Spinal cord (tissue), 9 donors: ENCODE measurements at regions not wholly inside any gene's neighbourhood (a gene's known extent, or its start where the extent isn't known, plus 50 kb on each side); places are given as distances from the start of the nearest gene placed in this dataset.

Experiments
- DNase-seq, 6 donors: peaks; one replicate each; pipeline versions ENCODE4 v3.0.0 to v3.0.0-alpha.2; 2013 to 2015; ENCODE audit warnings: low spot score in 6 of 6, low read depth in 4 of 6
- H3K27ac ChIP-seq: one replicate; pipeline ENCODE4 v1.5.1; 2013; ENCODE audit warnings: low read depth, low read length, control low read depth
- H3K27me3 ChIP-seq: one replicate; pipeline ENCODE4 v1.6.1; 2013; ENCODE audit warnings: low read length; ENCODE audit not compliant: control insufficient read depth, insufficient read depth
- H3K36me3 ChIP-seq: one replicate; pipeline ENCODE4 v1.6.1; 2013; ENCODE audit warnings: low read length; ENCODE audit not compliant: control insufficient read depth, insufficient read depth
- H3K4me1 ChIP-seq: one replicate; pipeline ENCODE4 v1.6.1; 2013; ENCODE audit warnings: low read length; ENCODE audit not compliant: control insufficient read depth, insufficient read depth
- H3K4me3 ChIP-seq: one replicate; pipeline ENCODE4 v1.5.1; 2013; ENCODE audit warnings: low read depth, low read length, control low read depth
- H3K9me3 ChIP-seq: one replicate; pipeline ENCODE4 v1.6.1; 2013; ENCODE audit warnings: low read length; ENCODE audit not compliant: control insufficient read depth, insufficient read depth
- WGBS: methylation state at CpG from one replicate; pipeline ENCODE4 v1.1.5; 2013; ENCODE audit warnings: missing lambda C conversion rate; ENCODE audit not compliant: insufficient coverage; 5-methylcytosine and 5-hydroxymethylcytosine counted together
- donor health status: healthy.

DNA sequence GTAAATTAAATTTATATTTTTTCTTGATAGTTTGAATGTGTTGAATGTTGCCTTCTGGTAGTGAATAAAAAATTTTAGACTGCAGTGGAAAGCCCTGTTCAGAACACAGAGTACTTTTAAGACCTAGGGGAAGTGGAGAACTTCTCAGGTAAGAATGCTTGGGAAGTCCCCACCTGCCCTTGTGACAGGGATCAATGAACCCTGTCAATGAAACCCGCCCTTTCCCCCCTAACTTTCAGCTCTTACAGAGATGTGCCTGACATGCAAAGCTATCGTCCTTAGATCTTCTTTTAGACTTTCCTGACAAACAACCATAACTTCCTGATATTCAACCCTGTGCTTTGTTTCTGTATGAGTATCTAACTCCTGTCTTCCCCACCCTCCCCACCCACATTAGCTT, 562.7 kb downstream of the TLE4 start:
- H3K27me3 ChIP-seq, result peaks cover 3% of the 10 kb centered on the region
- H3K9me3 ChIP-seq, result no peaks in the 10 kb centered on the region
- 100% methylated on average over 1 of the region's 2 CpGs for WGBS
- DNase-seq, result no peak
- no peaks in the 10 kb centered on the region for H3K36me3 ChIP-seq
- H3K4me3 ChIP-seq, result no peak overlapping the region
- no peaks in the 10 kb centered on the region for H3K4me1 ChIP-seq
- H3K27ac ChIP-seq, result no peak overlapping the region

- Histone ChIP-seq H3K27ac (no peak overlapping the region), H3K36me3 (no peaks in the 10 kb centered on the region), H3K4me3 (no peak overlapping the region), H3K9me3 (no peaks in the 10 kb centered on the region), H3K4me1 (no peaks in the 10 kb centered on the region), H3K27me3 (peaks cover 1% of the 10 kb centered on the region)
- WGBS, result no CpG with 5 or more reads among the region's 2 CpGs
- DNase-seq, result no peak
These were observed 559.9 kb downstream of the TLE4 start for GRCh38 chr9:80131627-80132026.

- WGBS, result 40% methylated on average over 2 of the region's 6 CpGs
- peak in 1 of 6 donors; percentile 15 for DNase-seq
- no peaks in the 10 kb centered on the region for H3K9me3 ChIP-seq
- H3K4me3 ChIP-seq, result no peak overlapping the region
- H3K27me3 ChIP-seq, result no peaks in the 10 kb centered on the region
- H3K4me1 ChIP-seq, result no peaks in the 10 kb centered on the region
- H3K27ac ChIP-seq, result no peak overlapping the region
- H3K36me3 ChIP-seq, result no peaks in the 10 kb centered on the region
These were observed 556.2 kb downstream of the TLE4 start for GRCh38 chr9:80127920-80128319.

GRCh38 chr9:80125731-80126264, 554.0 kb downstream of the TLE4 start:
- Histone ChIP-seq H3K36me3 (no peaks in the 10 kb centered on the region), H3K4me3 (no peak overlapping the region), H3K27ac (no peak overlapping the region), H3K27me3 (no peaks in the 10 kb centered on the region), H3K4me1 (no peaks in the 10 kb centered on the region), H3K9me3 (no peaks in the 10 kb centered on the region)
- DNase-seq, result no peak
- WGBS, result 100% methylated on average over 1 of the region's 3 CpGs

DNA sequence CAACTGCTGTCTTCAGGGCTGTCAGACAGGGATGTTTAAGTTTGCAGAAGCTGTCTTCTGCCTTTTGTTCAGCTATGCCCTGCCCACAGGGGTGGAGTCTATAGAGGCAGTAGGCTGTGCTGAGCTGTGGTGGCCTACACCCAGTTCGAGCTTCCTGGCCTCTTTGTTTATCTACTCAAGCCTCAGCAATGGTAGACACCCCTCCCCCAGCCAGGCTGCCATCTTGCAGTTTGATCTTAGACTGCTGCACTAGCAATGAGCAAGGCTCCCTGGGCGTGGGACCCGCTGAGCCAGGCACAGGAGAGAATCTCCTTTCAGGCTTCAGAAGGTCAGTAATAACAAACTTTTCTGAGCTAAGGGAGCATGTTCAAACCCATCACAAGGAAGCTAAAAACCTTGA, 545.3 kb downstream of the TLE4 start:
- WGBS, result 87% methylated on average over 3 of the region's 3 CpGs
- DNase-seq, result no peak
- no peak overlapping the region for H3K4me3 ChIP-seq
- H3K27ac ChIP-seq, result no peak overlapping the region
- H3K9me3 ChIP-seq, result peaks cover 3% of the 10 kb centered on the region
- H3K4me1 ChIP-seq, result no peaks in the 10 kb centered on the region
- H3K36me3 ChIP-seq, result no peaks in the 10 kb centered on the region
- H3K27me3 ChIP-seq, result no peaks in the 10 kb centered on the region

GRCh38 chr9:80114241-80114640, 542.5 kb downstream of the TLE4 start:
- DNase-seq, result no peak
- Histone ChIP-seq H3K4me1 (no peaks in the 10 kb centered on the region), H3K27me3 (no peaks in the 10 kb centered on the region), H3K27ac (no peak overlapping the region), H3K4me3 (no peak overlapping the region), H3K36me3 (no peaks in the 10 kb centered on the region), H3K9me3 (peaks cover 3% of the 10 kb centered on the region)
- WGBS, result no CpG with 5 or more reads among the region's 2 CpGs

DNA sequence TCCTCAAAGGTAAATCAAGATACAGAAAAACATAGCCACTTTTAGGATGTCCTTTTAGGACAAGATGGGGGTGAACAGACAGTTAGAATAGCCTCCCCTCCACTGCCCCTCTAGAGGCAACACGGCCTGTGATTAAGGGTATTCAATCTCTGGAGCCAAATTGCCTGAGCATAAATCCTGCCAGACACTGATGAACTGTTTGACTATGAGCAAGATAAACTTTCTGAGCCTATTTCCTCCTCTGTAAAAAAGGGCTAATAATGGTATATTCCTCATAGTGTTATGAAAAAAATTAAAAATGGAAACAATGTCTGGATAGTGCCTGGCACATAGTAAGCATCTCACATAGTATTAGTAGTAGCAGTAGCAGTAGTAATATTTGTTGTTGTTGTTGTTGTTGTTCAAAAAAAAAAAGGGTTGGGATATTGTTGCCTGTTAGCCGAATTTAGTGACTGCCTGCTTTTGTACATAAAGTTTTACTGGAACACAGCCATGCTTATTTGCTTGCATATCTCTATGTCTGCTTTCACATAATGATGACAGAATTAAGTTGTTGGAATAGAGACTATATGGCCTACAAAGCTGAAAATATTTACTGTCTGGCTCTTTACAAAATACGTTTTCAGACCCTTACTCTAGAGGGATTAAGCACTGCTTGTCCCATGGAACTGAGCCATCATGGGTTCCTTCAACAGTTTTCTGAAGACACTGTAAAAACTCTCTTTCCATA, 536.3 kb downstream of the TLE4 start:
- Histone ChIP-seq H3K4me3 (no peak overlapping the region), H3K9me3 (no peaks in the 10 kb centered on the region), H3K27ac (no peak overlapping the region), H3K36me3 (no peaks in the 10 kb centered on the region), H3K4me1 (no peaks in the 10 kb centered on the region), H3K27me3 (no peaks in the 10 kb centered on the region)
- no CpG with 5 or more reads among the region's 3 CpGs for WGBS
- no peak for DNase-seq

- WGBS, result 100% methylated on average over 3 of the region's 4 CpGs
- no peaks in the 10 kb centered on the region for H3K27me3 ChIP-seq
- H3K9me3 ChIP-seq, result no peaks in the 10 kb centered on the region
- no peaks in the 10 kb centered on the region for H3K36me3 ChIP-seq
- no peak overlapping the region for H3K27ac ChIP-seq
- no peak for DNase-seq
- H3K4me1 ChIP-seq, result no peaks in the 10 kb centered on the region
- H3K4me3 ChIP-seq, result no peak overlapping the region
These were observed 525.7 kb downstream of the TLE4 start for GRCh38 chr9:80097476-80097875.

DNA sequence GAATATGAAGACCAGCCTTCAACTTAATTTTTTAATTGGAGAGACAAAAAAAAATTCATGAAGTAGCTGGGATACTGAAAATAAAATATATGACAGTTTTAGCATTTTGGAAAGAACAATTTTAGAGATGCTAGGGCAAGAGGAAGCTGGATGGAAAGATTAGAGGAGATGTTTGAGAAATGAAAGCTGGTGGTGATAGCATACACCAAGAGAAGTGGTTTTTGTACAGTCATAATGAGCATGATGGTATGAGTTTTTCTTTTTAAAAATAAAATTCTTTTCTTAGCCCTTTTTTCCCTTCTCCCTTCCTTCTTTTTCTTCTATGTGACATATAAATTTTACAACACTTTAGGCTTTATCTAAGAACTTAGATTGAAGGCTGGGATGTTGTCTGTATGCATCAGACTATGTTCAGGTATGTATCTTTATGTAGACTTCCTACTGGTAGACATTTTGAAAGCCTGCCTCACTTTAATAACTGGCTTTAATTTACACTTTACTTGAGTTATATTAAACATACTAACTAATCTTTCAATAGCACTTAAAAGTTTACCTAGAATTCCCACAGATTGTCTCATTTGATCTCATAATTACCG, 522.5 kb downstream of the TLE4 start:
- Histone ChIP-seq H3K27me3 (no peaks in the 10 kb centered on the region), H3K4me3 (no peak overlapping the region), H3K9me3 (no peaks in the 10 kb centered on the region), H3K36me3 (no peaks in the 10 kb centered on the region), H3K4me1 (no peaks in the 10 kb centered on the region), H3K27ac (no peak overlapping the region)
- DNase-seq, result no peak
- no CpG with 5 or more reads among the region's 1 CpG for WGBS

DNA sequence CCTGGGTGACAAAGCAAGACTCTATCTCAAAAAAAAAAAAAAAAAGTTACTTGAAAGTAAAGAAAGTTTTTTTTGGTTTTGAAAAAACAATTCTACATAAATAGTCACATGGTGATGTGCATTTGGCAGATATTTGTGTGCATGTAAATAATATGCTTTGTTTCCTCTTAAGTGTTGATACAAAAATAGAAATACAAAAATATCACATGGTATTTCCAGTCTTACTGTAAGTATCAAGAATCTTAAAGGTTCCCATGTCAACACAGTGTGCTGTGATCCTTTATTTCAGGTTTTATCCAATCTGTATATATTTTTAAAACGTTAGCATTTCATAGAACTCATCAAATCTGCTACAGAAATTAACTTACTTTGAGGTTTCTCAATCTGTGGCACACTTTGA, 521.9 kb downstream of the TLE4 start:
- Histone ChIP-seq H3K4me3 (no peak overlapping the region), H3K9me3 (no peaks in the 10 kb centered on the region), H3K4me1 (no peaks in the 10 kb centered on the region), H3K27me3 (no peaks in the 10 kb centered on the region), H3K36me3 (no peaks in the 10 kb centered on the region), H3K27ac (no peak overlapping the region)
- no CpG with 5 or more reads among the region's 1 CpG for WGBS
- DNase-seq, result no peak
